IPS DF 6.9 (cell line): ENCODE measurements at regions not wholly inside any gene's neighbourhood (a gene's known extent, or its start where the extent isn't known, plus 50 kb on each side); places are given as distances from the start of the nearest gene placed in this dataset.

Experiments used
- DNase-seq: peaks from one replicate; pipeline ENCODE4 v3.0.0-alpha.2; 2013; ENCODE audit warnings: low read depth, low spot score
- H3K27ac ChIP-seq: one replicate; pipeline ENCODE4 v1.5.1; 2013; ENCODE audit warnings: low read length, control low read depth
- H3K27me3 ChIP-seq: 2 replicates; pipeline ENCODE4 v1.6.1; 2013; ENCODE audit warnings: mild to moderate bottlenecking, low read length; ENCODE audit not compliant: control insufficient read depth, insufficient read depth
- H3K36me3 ChIP-seq: 2 replicates; pipeline ENCODE4 v1.6.1; 2013; ENCODE audit warnings: low read length; ENCODE audit not compliant: control insufficient read depth, insufficient read depth
- H3K4me1 ChIP-seq: 2 replicates; pipeline ENCODE4 v1.6.1; 2013; ENCODE audit warnings: low read length; ENCODE audit not compliant: control insufficient read depth, insufficient read depth
- H3K4me3 ChIP-seq: 2 replicates; pipeline ENCODE4 v1.5.1; 2013; ENCODE audit warnings: mild to moderate bottlenecking, low read length
- H3K9me3 ChIP-seq: 2 replicates; pipeline ENCODE4 v1.6.1; 2013; ENCODE audit warnings: low read length, inconsistent platforms; ENCODE audit not compliant: control insufficient read depth, insufficient read depth
- WGBS: extraction: QIAGEN DNeasy Blood & Tissue Kit; methylation state at CpG from one replicate; pipeline ENCODE4 v1.1.7; 2013; ENCODE audit warnings: mixed read lengths, missing lambda C conversion rate; ENCODE audit not compliant: insufficient read length, insufficient coverage; 5-methylcytosine and 5-hydroxymethylcytosine counted together

GRCh38 chr14:51396222-51396815, 156.3 kb downstream of the TMX1 start:
- no CpG with 5 or more reads among the region's 11 CpGs for WGBS
- DNase-seq, result no peak
- no peaks in the 10 kb centered on the region for H3K36me3 ChIP-seq
- no peak overlapping the region for H3K4me3 ChIP-seq
- H3K9me3 ChIP-seq, result no peaks in the 10 kb centered on the region
- no peaks in the 10 kb centered on the region for H3K4me1 ChIP-seq
- no peak overlapping the region for H3K27ac ChIP-seq
- H3K27me3 ChIP-seq, result no peaks in the 10 kb centered on the region

GRCh38 chr14:51398898-51399297, 158.9 kb downstream of the TMX1 start:
- no CpG with 5 or more reads among the region's 4 CpGs for WGBS
- DNase-seq, result no peak
- no peaks in the 10 kb centered on the region for H3K4me1 ChIP-seq

GRCh38 chr14:51400139-51400538, 160.1 kb downstream of the TMX1 start:
- no peak for DNase-seq
- no peaks in the 10 kb centered on the region for H3K4me1 ChIP-seq
- WGBS, result no CpG with 5 or more reads among the region's 2 CpGs
- H3K4me3 ChIP-seq, result no peak overlapping the region
- H3K36me3 ChIP-seq, result no peaks in the 10 kb centered on the region
- no peak overlapping the region for H3K27ac ChIP-seq
- no peaks in the 10 kb centered on the region for H3K27me3 ChIP-seq
- H3K9me3 ChIP-seq, result no peaks in the 10 kb centered on the region

More at GRCh38 chr14:51398898-51399297, 158.9 kb downstream of the TMX1 start:
- Histone ChIP-seq H3K36me3 (no peaks in the 10 kb centered on the region), H3K27ac (no peak overlapping the region), H3K27me3 (no peaks in the 10 kb centered on the region), H3K9me3 (no peaks in the 10 kb centered on the region), H3K4me3 (no peak overlapping the region)

- Histone ChIP-seq H3K9me3 (no peaks in the 10 kb centered on the region), H3K36me3 (no peaks in the 10 kb centered on the region), H3K4me3 (no peak overlapping the region), H3K4me1 (no peaks in the 10 kb centered on the region), H3K27ac (no peak overlapping the region), H3K27me3 (no peaks in the 10 kb centered on the region)
- no peak for DNase-seq
- no CpG with 5 or more reads among the region's 2 CpGs for WGBS
Observed at GRCh38 chr14:51401272-51401671, 161.2 kb downstream of the TMX1 start.

GRCh38 chr14:51401756-51402155, 161.7 kb downstream of the TMX1 start:
- H3K27me3 ChIP-seq, result no peaks in the 10 kb centered on the region
- no peak overlapping the region for H3K27ac ChIP-seq
- H3K4me3 ChIP-seq, result no peak overlapping the region
- H3K36me3 ChIP-seq, result no peaks in the 10 kb centered on the region
- no CpG with 5 or more reads among the region's 2 CpGs for WGBS
- H3K4me1 ChIP-seq, result no peaks in the 10 kb centered on the region
- DNase-seq, result no peak
- H3K9me3 ChIP-seq, result no peaks in the 10 kb centered on the region

- no peaks in the 10 kb centered on the region for H3K9me3 ChIP-seq
- no CpG with 5 or more reads among the region's 3 CpGs for WGBS
- no peak for DNase-seq
- no peaks in the 10 kb centered on the region for H3K4me1 ChIP-seq
- H3K36me3 ChIP-seq, result no peaks in the 10 kb centered on the region
- H3K27me3 ChIP-seq, result no peaks in the 10 kb centered on the region
- no peak overlapping the region for H3K27ac ChIP-seq
- no peak overlapping the region for H3K4me3 ChIP-seq
Observed at GRCh38 chr14:51410897-51411296, 170.8 kb downstream of the TMX1 start.

- no peaks in the 10 kb centered on the region for H3K36me3 ChIP-seq
- H3K9me3 ChIP-seq, result no peaks in the 10 kb centered on the region; the same call in 1 of the 2 replicates
- H3K27ac ChIP-seq, result no peak overlapping the region
- H3K4me1 ChIP-seq, result no peaks in the 10 kb centered on the region; the same call in 1 of the 2 replicates
- no peak for DNase-seq
- no peaks in the 10 kb centered on the region for H3K27me3 ChIP-seq
- no CpG with 5 or more reads among the region's 7 CpGs for WGBS
- no peak overlapping the region for H3K4me3 ChIP-seq
Observed at GRCh38 chr14:51419685-51420084, 179.6 kb downstream of the TMX1 start.

GRCh38 chr14:51422704-51423103, 182.7 kb downstream of the TMX1 start:
- no peaks in the 10 kb centered on the region for H3K27me3 ChIP-seq
- WGBS, result no CpG with 5 or more reads among the region's 3 CpGs
- H3K9me3 ChIP-seq, result no peaks in the 10 kb centered on the region; the same call in 1 of the 2 replicates
- no peaks in the 10 kb centered on the region for H3K36me3 ChIP-seq
- no peak for DNase-seq
- no peak overlapping the region for H3K4me3 ChIP-seq
- no peaks in the 10 kb centered on the region; the same call in 1 of the 2 replicates for H3K4me1 ChIP-seq
- no peak overlapping the region for H3K27ac ChIP-seq

GRCh38 chr14:51424041-51424440, 184.0 kb downstream of the TMX1 start:
- Histone ChIP-seq H3K4me1 (no peaks in the 10 kb centered on the region; the same call in 1 of the 2 replicates), H3K27ac (no peak overlapping the region), H3K9me3 (no peaks in the 10 kb centered on the region; the same call in 1 of the 2 replicates), H3K4me3 (no peak overlapping the region), H3K27me3 (no peaks in the 10 kb centered on the region), H3K36me3 (no peaks in the 10 kb centered on the region)
- no peak for DNase-seq
- no CpG with 5 or more reads among the region's 3 CpGs for WGBS

- Histone ChIP-seq H3K4me3 (no peak overlapping the region), H3K36me3 (no peaks in the 10 kb centered on the region), H3K4me1 (no peaks in the 10 kb centered on the region; the same call in 1 of the 2 replicates), H3K27me3 (no peaks in the 10 kb centered on the region), H3K27ac (no peak overlapping the region), H3K9me3 (no peaks in the 10 kb centered on the region)
- no CpG with 5 or more reads among the region's 5 CpGs for WGBS
- no peak for DNase-seq
Observed at GRCh38 chr14:51424561-51425251, 184.7 kb downstream of the TMX1 start.
